G401.6 (cell line): ENCODE measurements at regions not wholly inside any gene's neighbourhood (a gene's known extent, or its start where the extent isn't known, plus 50 kb on each side); places are given as distances from the start of the nearest gene placed in this dataset.

Experiments used
- FAIRE-seq: peaks from 2 replicates; lab custom pipeline; 2012; peaks lifted over from hg19 to GRCh38; lab: Jason Lieb, UNC

- no peak for FAIRE-seq
These were observed 51.4 kb upstream of the CISTR start for GRCh38 chr12:53803194-53803593.

GRCh38 chr12:53803703-53804102, 51.9 kb upstream of the CISTR start:
- no peak for FAIRE-seq

- FAIRE-seq, result no peak
These were observed 52.6 kb upstream of the CISTR start for GRCh38 chr12:53804429-53804828.

- no peak for FAIRE-seq
These were observed 53.3 kb upstream of the CISTR start for GRCh38 chr12:53805067-53805466.

GRCh38 chr12:53805791-53806190, 54.0 kb upstream of the CISTR start:
- no peak for FAIRE-seq

GRCh38 chr12:53806721-53807120, 54.9 kb upstream of the CISTR start:
- no peak for FAIRE-seq

GRCh38 chr12:53807322-53807860, 55.6 kb upstream of the CISTR start:
- no peak for FAIRE-seq

- no peak for FAIRE-seq
These were observed 56.4 kb upstream of the CISTR start for GRCh38 chr12:53808023-53808705.

- no peak for FAIRE-seq
These were observed 57.2 kb upstream of the CISTR start for GRCh38 chr12:53809005-53809404.

- no peak for FAIRE-seq
These were observed 59.2 kb upstream of the CISTR start for GRCh38 chr12:53810950-53811349.

- no peak for FAIRE-seq
These were observed 59.8 kb upstream of the CISTR start for GRCh38 chr12:53811606-53812005.

GRCh38 chr12:53816360-53817020, 64.7 kb upstream of the CISTR start:
- FAIRE-seq, result no peak

GRCh38 chr12:53817021-53817389, 65.2 kb upstream of the CISTR start:
- no peak for FAIRE-seq

- no peak for FAIRE-seq
These were observed 68.9 kb upstream of the CISTR start for GRCh38 chr12:53820514-53821306.

GRCh38 chr12:53824001-53824712, 72.4 kb upstream of the CISTR start:
- no peak for FAIRE-seq

- no peak for FAIRE-seq
These were observed 73.7 kb upstream of the CISTR start for GRCh38 chr12:53825246-53826081.

- no peak for FAIRE-seq
These were observed 75.5 kb upstream of the CISTR start for GRCh38 chr12:53827306-53827705.

- FAIRE-seq, result no peak
These were observed 76.8 kb upstream of the CISTR start for GRCh38 chr12:53828598-53828997.

GRCh38 chr12:53829130-53829819, 77.5 kb upstream of the CISTR start:
- FAIRE-seq, result no peak

GRCh38 chr12:53830631-53831030, 78.9 kb upstream of the CISTR start:
- FAIRE-seq, result no peak

- no peak for FAIRE-seq
These were observed 84.4 kb upstream of the CISTR start for GRCh38 chr12:53836119-53836655.
